Activated B cell treated with CpG ODN at 0.5 μM for 24 hours (primary cell): ENCODE measurements at regions not wholly inside any gene's neighbourhood (a gene's known extent, or its start where the extent isn't known, plus 50 kb on each side); places are given as distances from the start of the nearest gene placed in this dataset.

Experiments
- ATAC-seq: fragments of 200-7000 bp; cut with Tn5 transposase; one replicate; pipeline ENCODE4 v1.10.0; 2021; ENCODE audit warnings: low read depth, mild to moderate bottlenecking, moderate library complexity
- CTCF ChIA-PET: fragments of 350-600 bp; sonication (Branson Sonifier 250); formaldehyde crosslinking; loops from one replicate; lab custom pipeline; 2021; ENCODE audit warnings: antibody characterized with exemption; lab: Charles Lee
- POLR2A ChIA-PET: fragments of 350-600 bp; sonication (Branson Sonifier 250); formaldehyde crosslinking; loops from one replicate; lab custom pipeline; 2021; ENCODE audit warnings: antibody characterized with exemption; lab: Charles Lee
- DNase-seq: peaks from one replicate; pipeline ENCODE4 v3.0.0; 2022
- H3K27ac Mint-ChIP-seq: one replicate; pipeline ENCODE4 v1.8.0; 2020; ENCODE audit warnings: mixed read lengths
- H3K27me3 Mint-ChIP-seq: one replicate; pipeline ENCODE4 v1.8.0; 2021; ENCODE audit warnings: mixed read lengths
- H3K36me3 Mint-ChIP-seq: one replicate; pipeline ENCODE4 v1.8.0; 2021; ENCODE audit warnings: low read depth, mixed read lengths
- H3K4me1 Mint-ChIP-seq: one replicate; pipeline ENCODE4 v1.8.0; 2021; ENCODE audit warnings: mixed read lengths
- H3K4me3 Mint-ChIP-seq: one replicate; pipeline ENCODE4 v1.8.0; 2020; ENCODE audit warnings: mild to moderate bottlenecking, mixed read lengths
- H3K9me3 Mint-ChIP-seq: one replicate; pipeline ENCODE4 v1.8.0; 2020; ENCODE audit warnings: mixed read lengths
- CTCF ChIP-seq: fragments of 200-600 bp; IDR thresholded peaks from one replicate; pipeline ENCODE4 v1.8.0; 2022; ENCODE audit warnings: antibody characterized with exemption, mild to moderate bottlenecking
- intact Hi-C: fragments of 100-400 bp; cut with micrococcal nuclease; formaldehyde crosslinking; loops from one replicate; pipeline ENCODE4 v1.15.1; 2024

DNA sequence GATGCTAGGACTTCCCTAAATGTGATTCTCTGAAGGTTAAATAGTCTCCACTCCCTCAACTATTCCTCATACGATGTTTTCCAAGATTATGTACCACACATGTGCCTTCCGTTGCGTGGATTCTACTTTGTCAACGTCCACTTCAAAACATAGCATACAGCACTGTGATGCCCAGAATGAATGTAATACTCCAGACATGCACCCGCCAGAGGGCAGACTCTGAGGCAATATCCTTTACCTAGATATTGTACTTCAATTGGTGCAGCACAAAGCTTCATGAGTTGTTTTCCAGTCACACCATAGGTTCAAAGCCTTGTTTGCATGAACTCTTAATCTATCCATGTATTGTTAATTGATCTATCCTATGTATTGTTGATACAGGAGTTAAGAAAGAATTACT is 201.0 kb upstream of the NABP1 start:
- peaks cover 4% of the 10 kb centered on the region for H3K27me3 Mint-ChIP-seq
- no peak overlapping the region for H3K4me3 Mint-ChIP-seq
- ATAC-seq = no peak

GRCh38 chr2:191478799-191479679 is 198.9 kb upstream of the NABP1 start:
- no peak for TF ChIP-seq CTCF
- Mint-ChIP-seq H3K9me3 (peaks cover 22% of the 10 kb centered on the region), H3K36me3 (no peaks in the 10 kb centered on the region), H3K27ac (no peak overlapping the region), H3K4me3 (no peak overlapping the region), H3K27me3 (peaks cover 6% of the 10 kb centered on the region), H3K4me1 (peaks cover 8% of the 10 kb centered on the region)
- ATAC-seq = no peak
- no peak for DNase-seq
- intact Hi-C loops = no loop called here
- ChIA-PET POLR2A (no interaction called here), CTCF (no interaction called here)

More for the DNA sequence above, 201.0 kb upstream of the NABP1 start:
- intact Hi-C loops = no loop called here
- CTCF ChIA-PET = no interaction called here
- no peak overlapping the region for H3K27ac Mint-ChIP-seq
- DNase-seq = no peak
- POLR2A ChIA-PET = no interaction called here
- H3K9me3 Mint-ChIP-seq = peaks cover 8% of the 10 kb centered on the region
- H3K36me3 Mint-ChIP-seq = no peaks in the 10 kb centered on the region
- peaks cover 8% of the 10 kb centered on the region for H3K4me1 Mint-ChIP-seq
- TF ChIP-seq CTCF = no peak

GRCh38 chr2:191479680-191480023 is 198.3 kb upstream of the NABP1 start:
- ChIA-PET POLR2A (no interaction called here), CTCF (no interaction called here)
- no peak for TF ChIP-seq CTCF
- no peak overlapping the region for H3K27ac Mint-ChIP-seq
- no peaks in the 10 kb centered on the region for H3K36me3 Mint-ChIP-seq
- peaks cover 6% of the 10 kb centered on the region for H3K27me3 Mint-ChIP-seq
- H3K9me3 Mint-ChIP-seq = peaks cover 23% of the 10 kb centered on the region
- intact Hi-C loops = no loop called here
- ATAC-seq (peak; percentile 65), DNase-seq (peak; percentile 16)
- no peak overlapping the region for H3K4me3 Mint-ChIP-seq
- peaks cover 6% of the 10 kb centered on the region for H3K4me1 Mint-ChIP-seq

DNA sequence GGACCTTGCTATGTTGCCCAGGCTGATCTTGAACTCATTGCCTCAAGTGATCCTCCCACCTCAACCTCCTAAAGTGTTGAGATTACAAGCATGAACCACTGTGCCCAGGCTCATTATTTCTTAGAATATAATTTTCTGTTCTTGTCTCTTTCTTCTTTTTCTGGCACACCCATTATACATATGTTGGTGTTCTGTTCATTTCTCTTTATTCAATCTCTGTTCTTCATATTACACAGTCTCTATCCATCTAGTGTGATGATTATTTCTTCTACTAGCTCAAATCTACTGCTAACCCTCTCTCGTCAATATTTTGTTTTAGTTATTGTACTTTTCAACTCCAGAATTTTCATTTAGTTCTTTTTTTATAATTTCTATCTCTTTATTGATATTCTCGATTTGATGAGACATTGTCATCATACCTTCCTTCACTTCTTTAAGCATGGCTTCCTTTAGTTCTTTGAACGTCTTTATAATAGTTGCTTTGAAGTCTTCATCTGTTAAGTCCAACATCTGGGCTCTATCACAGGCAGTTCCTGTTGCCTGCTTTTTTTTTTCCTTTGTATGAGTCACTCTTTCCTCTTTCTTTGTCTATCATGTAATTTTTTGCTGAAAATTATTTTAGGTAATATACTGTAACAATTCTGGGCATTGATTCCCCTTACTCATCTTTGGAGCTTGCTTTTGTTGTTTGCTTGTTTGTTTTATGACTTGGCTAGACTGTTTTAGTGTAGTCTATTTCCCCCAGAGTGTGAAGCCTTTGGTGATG is 196.4 kb upstream of the NABP1 start:
- no peak overlapping the region for H3K4me3 Mint-ChIP-seq
- peaks cover 6% of the 10 kb centered on the region for H3K4me1 Mint-ChIP-seq
- ATAC-seq (no peak), DNase-seq (no peak)
- ChIA-PET CTCF (no interaction called here), POLR2A (no interaction called here)
- no peak for TF ChIP-seq CTCF
- H3K27ac Mint-ChIP-seq = no peak overlapping the region
- intact Hi-C loops = no loop called here
- H3K9me3 Mint-ChIP-seq = peaks cover 23% of the 10 kb centered on the region
- peaks cover 6% of the 10 kb centered on the region for H3K27me3 Mint-ChIP-seq
- no peaks in the 10 kb centered on the region for H3K36me3 Mint-ChIP-seq

GRCh38 chr2:191483117-191483516 is 194.8 kb upstream of the NABP1 start:
- ChIA-PET CTCF (no interaction called here), POLR2A (no interaction called here)
- no peak for TF ChIP-seq CTCF
- Mint-ChIP-seq H3K27me3 (peaks cover 6% of the 10 kb centered on the region), H3K4me3 (no peak overlapping the region), H3K27ac (no peak overlapping the region), H3K4me1 (peaks cover 6% of the 10 kb centered on the region), H3K36me3 (no peaks in the 10 kb centered on the region), H3K9me3 (peaks cover 23% of the 10 kb centered on the region)
- DNase-seq (no peak), ATAC-seq (no peak)
- intact Hi-C loops = no loop called here
